ENCODE measurements at regions not wholly inside any gene's neighbourhood (a gene's known extent, or its start where the extent isn't known, plus 50 kb on each side); places are given as distances from the start of the nearest gene placed in this dataset.

DNA sequence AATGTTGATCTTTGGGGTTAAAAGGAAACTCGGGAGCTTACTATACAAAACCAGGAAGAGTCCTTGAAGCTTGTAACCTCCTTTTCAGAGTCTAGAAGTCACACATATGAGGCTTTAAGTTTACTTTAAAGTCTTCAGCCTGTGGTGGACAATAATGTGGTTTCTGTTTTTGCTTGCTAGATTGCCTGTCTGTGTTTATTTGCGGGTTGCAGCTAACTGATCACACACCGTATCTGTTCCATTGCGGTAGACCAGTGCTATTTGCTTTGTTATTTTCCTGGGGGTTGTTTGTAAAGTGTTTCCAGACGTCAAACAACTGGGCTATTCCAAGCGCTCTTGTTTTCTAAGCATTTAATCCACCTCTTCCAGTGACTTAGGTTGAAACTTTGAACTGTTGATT is 143.0 kb upstream of the GYPA start:
- TF ChIP-seq, protein P1, sequence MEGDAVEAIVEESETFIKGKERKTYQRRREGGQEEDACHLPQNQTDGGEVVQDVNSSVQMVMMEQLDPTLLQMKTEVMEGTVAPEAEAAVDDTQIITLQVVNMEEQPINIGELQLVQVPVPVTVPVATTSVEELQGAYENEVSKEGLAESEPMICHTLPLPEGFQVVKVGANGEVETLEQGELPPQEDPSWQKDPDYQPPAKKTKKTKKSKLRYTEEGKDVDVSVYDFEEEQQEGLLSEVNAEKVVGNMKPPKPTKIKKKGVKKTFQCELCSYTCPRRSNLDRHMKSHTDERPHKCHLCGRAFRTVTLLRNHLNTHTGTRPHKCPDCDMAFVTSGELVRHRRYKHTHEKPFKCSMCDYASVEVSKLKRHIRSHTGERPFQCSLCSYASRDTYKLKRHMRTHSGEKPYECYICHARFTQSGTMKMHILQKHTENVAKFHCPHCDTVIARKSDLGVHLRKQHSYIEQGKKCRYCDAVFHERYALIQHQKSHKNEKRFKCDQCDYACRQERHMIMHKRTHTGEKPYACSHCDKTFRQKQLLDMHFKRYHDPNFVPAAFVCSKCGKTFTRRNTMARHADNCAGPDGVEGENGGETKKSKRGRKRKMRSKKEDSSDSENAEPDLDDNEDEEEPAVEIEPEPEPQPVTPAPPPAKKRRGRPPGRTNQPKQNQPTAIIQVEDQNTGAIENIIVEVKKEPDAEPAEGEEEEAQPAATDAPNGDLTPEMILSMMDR (IDR thresholded peaks at IDR 0.05): no peak
- TF ChIP-seq POLR2A (IDR thresholded peaks at IDR 0.05): no peak
- TF ChIP-seq EP300 (IDR thresholded peaks at IDR 0.05): no peak

All from ovary (tissue), 3 donors.